ENCODE measurements at regions not wholly inside any gene's neighbourhood (a gene's known extent, or its start where the extent isn't known, plus 50 kb on each side); places are given as distances from the start of the nearest gene placed in this dataset.

DNA sequence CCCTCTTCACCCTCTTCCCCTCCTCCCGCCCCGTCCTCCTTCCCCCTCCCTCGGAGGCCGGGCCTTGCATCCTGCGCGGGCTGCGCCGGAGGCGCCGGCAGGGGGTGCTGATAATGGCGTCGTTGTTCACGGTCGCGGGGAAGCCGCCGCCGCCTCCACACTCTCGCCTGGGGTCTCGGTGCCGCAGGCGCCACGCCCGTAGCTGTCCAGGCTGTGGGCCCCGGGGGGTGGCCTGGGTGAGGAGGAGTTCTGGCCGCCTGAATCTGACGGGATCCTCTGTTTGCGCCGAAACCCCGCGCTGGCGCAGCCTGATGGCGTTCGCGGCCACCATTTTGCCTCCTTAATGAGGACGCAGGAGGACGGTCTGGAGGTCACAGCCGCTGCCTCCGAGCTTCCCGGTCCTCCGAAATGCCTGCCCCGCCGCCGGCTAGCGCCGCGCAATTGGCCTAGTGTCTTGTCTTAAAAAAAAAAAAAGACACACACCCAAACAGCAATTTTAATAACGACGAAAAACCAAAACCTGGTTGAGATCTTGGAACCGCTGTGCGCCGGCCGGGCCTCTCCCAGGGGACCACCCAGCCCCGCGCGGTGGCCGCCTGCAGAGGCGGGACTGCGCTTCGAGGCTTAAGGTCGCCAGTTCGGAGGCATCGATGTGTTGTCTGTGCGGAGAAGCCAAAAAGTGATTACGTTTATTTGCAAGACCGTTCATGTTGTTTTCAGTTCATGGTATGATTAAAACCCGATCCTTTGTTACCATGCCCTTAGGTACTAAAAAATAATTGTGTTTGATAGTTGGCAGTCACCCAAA lies 106.6 kb upstream of the HNRNPU start:
- H3K27me3 ChIP-seq (ENCODE audit: control insufficient read depth, insufficient read depth, low read length): no peaks in the 10 kb centered on the region
- POLR2A ChIA-PET: interaction anchor here (0.7 kb wide), 1 partner anchor 21 kb away, joined by 6 read pairs; no protein-coding TSS in a partner anchor
- H3K9me3 ChIP-seq (ENCODE audit: control insufficient read depth, insufficient read depth, low read depth, low read length): no peaks in the 10 kb centered on the region
- intact Hi-C loops (cut with micrococcal nuclease; ENCODE audit: unreplicated experiment): loop anchor here (2.0 kb wide), 1 partner anchor 72 kb away; no protein-coding TSS in a partner anchor
- peak overlapping the region; percentile 100 for H3K27ac ChIP-seq (ENCODE audit: low read length)
- no TSS peak for BruUV-seq (replicated peaks)
- peak; percentile 84 for DNase-seq (ENCODE audit: low read depth, low spot score)
- H3K4me3 ChIP-seq (ENCODE audit: low read depth in 2 of 2, low read length in 2 of 2): peak overlapping the region; percentile 70 to 72
- peaks cover 20% of the 10 kb centered on the region for H3K4me1 ChIP-seq (ENCODE audit: control insufficient read depth, insufficient read depth, low read length)
- peak; percentile 85 for ATAC-seq
- in situ Hi-C loops (cut with HindIII; ENCODE audit: low pct_unique_long_range_greater_than_20kb, low sequenced_read_pairs): no loop called here
- TF ChIP-seq SIN3A (IDR thresholded peaks at IDR 0.05; ENCODE audit: borderline replicate concordance, insufficient read depth, low read depth, low read length) (no peak), POLR2AphosphoS5 (IDR thresholded peaks at IDR 0.05; ENCODE audit: low read depth, low read length) (peak; percentile 75), TCF7L2 (IDR thresholded peaks at IDR 0.05; ENCODE audit: low read depth, low read length) (peak; percentile 58)
- TF ChIP-seq, protein P1, sequence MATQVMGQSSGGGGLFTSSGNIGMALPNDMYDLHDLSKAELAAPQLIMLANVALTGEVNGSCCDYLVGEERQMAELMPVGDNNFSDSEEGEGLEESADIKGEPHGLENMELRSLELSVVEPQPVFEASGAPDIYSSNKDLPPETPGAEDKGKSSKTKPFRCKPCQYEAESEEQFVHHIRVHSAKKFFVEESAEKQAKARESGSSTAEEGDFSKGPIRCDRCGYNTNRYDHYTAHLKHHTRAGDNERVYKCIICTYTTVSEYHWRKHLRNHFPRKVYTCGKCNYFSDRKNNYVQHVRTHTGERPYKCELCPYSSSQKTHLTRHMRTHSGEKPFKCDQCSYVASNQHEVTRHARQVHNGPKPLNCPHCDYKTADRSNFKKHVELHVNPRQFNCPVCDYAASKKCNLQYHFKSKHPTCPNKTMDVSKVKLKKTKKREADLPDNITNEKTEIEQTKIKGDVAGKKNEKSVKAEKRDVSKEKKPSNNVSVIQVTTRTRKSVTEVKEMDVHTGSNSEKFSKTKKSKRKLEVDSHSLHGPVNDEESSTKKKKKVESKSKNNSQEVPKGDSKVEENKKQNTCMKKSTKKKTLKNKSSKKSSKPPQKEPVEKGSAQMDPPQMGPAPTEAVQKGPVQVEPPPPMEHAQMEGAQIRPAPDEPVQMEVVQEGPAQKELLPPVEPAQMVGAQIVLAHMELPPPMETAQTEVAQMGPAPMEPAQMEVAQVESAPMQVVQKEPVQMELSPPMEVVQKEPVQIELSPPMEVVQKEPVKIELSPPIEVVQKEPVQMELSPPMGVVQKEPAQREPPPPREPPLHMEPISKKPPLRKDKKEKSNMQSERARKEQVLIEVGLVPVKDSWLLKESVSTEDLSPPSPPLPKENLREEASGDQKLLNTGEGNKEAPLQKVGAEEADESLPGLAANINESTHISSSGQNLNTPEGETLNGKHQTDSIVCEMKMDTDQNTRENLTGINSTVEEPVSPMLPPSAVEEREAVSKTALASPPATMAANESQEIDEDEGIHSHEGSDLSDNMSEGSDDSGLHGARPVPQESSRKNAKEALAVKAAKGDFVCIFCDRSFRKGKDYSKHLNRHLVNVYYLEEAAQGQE (IDR thresholded peaks at IDR 0.05; ENCODE audit: insufficient read depth in 1 of 2, low read depth in 2 of 2, low read length in 1 of 2): peak; percentile 23 to 40; a peak in 1 of 4 replicates
- TF ChIP-seq, protein P2, sequence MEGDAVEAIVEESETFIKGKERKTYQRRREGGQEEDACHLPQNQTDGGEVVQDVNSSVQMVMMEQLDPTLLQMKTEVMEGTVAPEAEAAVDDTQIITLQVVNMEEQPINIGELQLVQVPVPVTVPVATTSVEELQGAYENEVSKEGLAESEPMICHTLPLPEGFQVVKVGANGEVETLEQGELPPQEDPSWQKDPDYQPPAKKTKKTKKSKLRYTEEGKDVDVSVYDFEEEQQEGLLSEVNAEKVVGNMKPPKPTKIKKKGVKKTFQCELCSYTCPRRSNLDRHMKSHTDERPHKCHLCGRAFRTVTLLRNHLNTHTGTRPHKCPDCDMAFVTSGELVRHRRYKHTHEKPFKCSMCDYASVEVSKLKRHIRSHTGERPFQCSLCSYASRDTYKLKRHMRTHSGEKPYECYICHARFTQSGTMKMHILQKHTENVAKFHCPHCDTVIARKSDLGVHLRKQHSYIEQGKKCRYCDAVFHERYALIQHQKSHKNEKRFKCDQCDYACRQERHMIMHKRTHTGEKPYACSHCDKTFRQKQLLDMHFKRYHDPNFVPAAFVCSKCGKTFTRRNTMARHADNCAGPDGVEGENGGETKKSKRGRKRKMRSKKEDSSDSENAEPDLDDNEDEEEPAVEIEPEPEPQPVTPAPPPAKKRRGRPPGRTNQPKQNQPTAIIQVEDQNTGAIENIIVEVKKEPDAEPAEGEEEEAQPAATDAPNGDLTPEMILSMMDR (IDR thresholded peaks at IDR 0.05): peak; percentile 76
- CTCF ChIA-PET: interaction anchor here (0.7 to 2.0 kb wide), 3 partner anchors 71 to 127 kb away, joined by 3 to 9 read pairs (median 7); no protein-coding TSS in a partner anchor
- no peaks in the 10 kb centered on the region for H3K36me3 ChIP-seq (ENCODE audit: control insufficient read depth, insufficient read depth, low read length)

DNA sequence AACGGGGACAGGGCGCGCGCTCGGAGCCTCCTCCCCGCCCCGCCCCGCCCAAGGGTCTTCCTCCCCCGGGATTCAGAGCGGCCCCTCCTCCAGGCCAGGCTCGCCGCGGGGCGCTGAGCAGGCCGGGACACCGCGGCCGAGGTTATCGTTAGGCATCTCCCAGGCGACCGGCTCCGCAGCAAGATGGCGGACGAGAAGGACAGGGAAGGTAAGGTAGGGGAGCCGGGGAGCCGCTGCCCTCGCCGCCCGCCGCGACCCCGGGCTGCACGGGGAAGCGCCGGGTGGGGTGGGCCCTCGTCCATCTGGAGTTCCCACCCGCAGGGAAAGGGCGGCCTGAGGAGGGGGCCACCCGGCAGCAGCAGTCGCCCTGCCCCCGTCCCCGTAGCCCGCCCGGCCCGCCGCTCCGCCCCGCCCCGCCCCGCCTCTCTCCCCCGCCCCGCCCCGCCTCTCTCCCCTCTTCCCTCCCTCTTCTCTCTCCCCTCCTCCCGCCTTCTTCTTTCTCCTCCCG lies 105.9 kb upstream of the HNRNPU start:
- Histone ChIP-seq H3K4me3 (ENCODE audit: low read depth in 2 of 2, low read length in 2 of 2) (peak overlapping the region; percentile 72 to 78), H3K4me1 (ENCODE audit: control insufficient read depth, insufficient read depth, low read length) (peaks cover 27% of the 10 kb centered on the region), H3K9me3 (ENCODE audit: control insufficient read depth, insufficient read depth, low read depth, low read length) (no peaks in the 10 kb centered on the region), H3K27ac (ENCODE audit: low read length) (peak overlapping the region; percentile 92), H3K27me3 (ENCODE audit: control insufficient read depth, insufficient read depth, low read length) (no peaks in the 10 kb centered on the region), H3K36me3 (ENCODE audit: control insufficient read depth, insufficient read depth, low read length) (no peaks in the 10 kb centered on the region)
- in situ Hi-C loops (cut with HindIII; ENCODE audit: low pct_unique_long_range_greater_than_20kb, low sequenced_read_pairs): no loop called here
- CTCF ChIA-PET: interaction anchor here (0.7 to 2.0 kb wide), 2 partner anchors 72 to 82 kb away, joined by 3 to 7 read pairs; no protein-coding TSS in a partner anchor
- TF ChIP-seq, protein P1 (IDR thresholded peaks at IDR 0.05; ENCODE audit: insufficient read depth in 1 of 2, low read depth in 2 of 2, low read length in 1 of 2): no peak
- TF ChIP-seq SIN3A (IDR thresholded peaks at IDR 0.05; ENCODE audit: borderline replicate concordance, insufficient read depth, low read depth, low read length) (0 out of 2 replicates have a peak, but pooled peaks have one; percentile 61), TCF7L2 (IDR thresholded peaks at IDR 0.05; ENCODE audit: low read depth, low read length) (no peak), POLR2AphosphoS5 (IDR thresholded peaks at IDR 0.05; ENCODE audit: low read depth, low read length) (peak; percentile 57; the same call in 1 of the 2 replicates)
- TF ChIP-seq, protein P2 (IDR thresholded peaks at IDR 0.05): no peak
- no TSS peak for BruUV-seq (replicated peaks)
- intact Hi-C loops (cut with micrococcal nuclease; ENCODE audit: unreplicated experiment): loop anchor here (2.0 kb wide), 1 partner anchor 73 kb away; no protein-coding TSS in a partner anchor
- POLR2A ChIA-PET: interaction anchor here (0.7 kb wide), 1 partner anchor 21 kb away, joined by 6 read pairs; no protein-coding TSS in a partner anchor
- DNase-seq (ENCODE audit: low read depth, low spot score) (no peak), ATAC-seq (peak; percentile 86)
